ENCODE measurements at regions not wholly inside any gene's neighbourhood (a gene's known extent, or its start where the extent isn't known, plus 50 kb on each side); places are given as distances from the start of the nearest gene placed in this dataset.

DNA sequence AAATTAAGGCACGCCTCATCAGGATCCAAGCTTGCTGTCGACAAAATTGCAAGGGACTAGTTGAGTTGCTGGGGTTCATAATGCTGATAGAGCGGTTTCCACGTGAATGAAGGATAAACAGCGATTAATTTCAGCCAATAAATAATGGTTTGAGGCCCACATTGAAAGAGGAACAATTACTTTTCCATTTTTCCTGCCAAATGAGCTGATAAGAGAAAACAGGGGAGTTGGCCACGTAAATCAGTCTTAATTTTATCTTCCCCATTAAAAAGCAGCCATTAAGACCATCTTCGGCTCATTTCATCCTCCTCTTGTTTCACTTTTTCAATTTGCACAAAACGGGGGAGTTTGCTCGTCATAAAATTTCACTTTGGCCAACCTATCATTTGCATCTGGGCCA is 235.5 kb upstream of the RRP15 start:
- TF ChIP-seq ZFP3 (CRISPR knock-in tag; IDR thresholded peaks at IDR 0.05): no peak
- no peak for TF ChIP-seq POU6F1 (CRISPR knock-in tag; IDR thresholded peaks at IDR 0.05; ENCODE audit: borderline replicate concordance, low read depth)

Measured in SK-N-SH treated with all-trans-retinoic acid at 6 μM for 48 hours (cell line).